NCI-H2107 treated with DMSO at 0.1 percent for 48 hours (cell line): ENCODE measurements at regions not wholly inside any gene's neighbourhood (a gene's known extent, or its start where the extent isn't known, plus 50 kb on each side); places are given as distances from the start of the nearest gene placed in this dataset.

ENCODE experiments used
- DNase-seq: peaks from one replicate; lab custom pipeline; 2025; ENCODE audit not compliant: unreplicated experiment; lab: John Stamatoyannopoulos, UW

GRCh38 chr11:134915881-134916280 lies 503.8 kb upstream of the B3GAT1 start:
- DNase-seq, result no peak

- no peak for DNase-seq
Observed at GRCh38 chr11:134915212-134915611, 503.2 kb upstream of the B3GAT1 start.

GRCh38 chr11:134913999-134914590 lies 502.1 kb upstream of the B3GAT1 start:
- DNase-seq, result no peak

- DNase-seq, result no peak
Observed at GRCh38 chr11:134913391-134913790, 501.3 kb upstream of the B3GAT1 start.

GRCh38 chr11:134911514-134912180 lies 499.6 kb upstream of the B3GAT1 start:
- DNase-seq, result no peak

GRCh38 chr11:134908583-134908982 lies 496.5 kb upstream of the B3GAT1 start:
- no peak for DNase-seq

GRCh38 chr11:134907636-134908035 lies 495.6 kb upstream of the B3GAT1 start:
- no peak for DNase-seq

- DNase-seq, result no peak
Observed at GRCh38 chr11:134906356-134906955, 494.4 kb upstream of the B3GAT1 start.

- DNase-seq, result no peak
Observed at GRCh38 chr11:134905928-134906327, 493.9 kb upstream of the B3GAT1 start.

GRCh38 chr11:134905517-134905916 lies 493.5 kb upstream of the B3GAT1 start:
- no peak for DNase-seq

- DNase-seq, result no peak
Observed at GRCh38 chr11:134904103-134904790, 492.2 kb upstream of the B3GAT1 start.

GRCh38 chr11:134901955-134902918 lies 490.2 kb upstream of the B3GAT1 start:
- no peak for DNase-seq

- DNase-seq, result no peak
Observed at GRCh38 chr11:134901542-134901941, 489.5 kb upstream of the B3GAT1 start.

- DNase-seq, result no peak
Observed at GRCh38 chr11:134893810-134894685, 482.0 kb upstream of the B3GAT1 start.

GRCh38 chr11:134890446-134890845 lies 478.4 kb upstream of the B3GAT1 start:
- DNase-seq, result no peak

- no peak for DNase-seq
Observed at GRCh38 chr11:134889832-134890231, 477.8 kb upstream of the B3GAT1 start.

GRCh38 chr11:134888821-134889220 lies 476.8 kb upstream of the B3GAT1 start:
- no peak for DNase-seq

- DNase-seq, result no peak
Observed at GRCh38 chr11:134887896-134888295, 475.9 kb upstream of the B3GAT1 start.

GRCh38 chr11:134883484-134883883 lies 471.4 kb upstream of the B3GAT1 start:
- no peak for DNase-seq
